Type B pancreatic cell (in vitro differentiated cells): ENCODE measurements at regions not wholly inside any gene's neighbourhood (a gene's known extent, or its start where the extent isn't known, plus 50 kb on each side); places are given as distances from the start of the nearest gene placed in this dataset.

Source experiments
- DNase-seq: peaks from one replicate; pipeline ENCODE4 v3.0.0; 2021; ENCODE audit warnings: mixed read lengths; ENCODE audit not compliant: unreplicated experiment; ENCODE audit errors: extremely low spot score
- H3K27ac Mint-ChIP-seq: 2 replicates; pipeline ENCODE4 v1.8.0; 2021; ENCODE audit warnings: mild to moderate bottlenecking, mixed read lengths
- H3K27me3 Mint-ChIP-seq: 2 replicates; pipeline ENCODE4 v1.8.0; 2021; ENCODE audit warnings: mixed read lengths
- H3K36me3 Mint-ChIP-seq: 2 replicates; pipeline ENCODE4 v1.8.0; 2021; ENCODE audit warnings: mixed read lengths
- H3K4me1 Mint-ChIP-seq: one replicate; pipeline ENCODE4 v1.8.0; 2021; ENCODE audit warnings: mixed read lengths; ENCODE audit not compliant: unreplicated experiment
- H3K4me3 Mint-ChIP-seq: 2 replicates; pipeline ENCODE4 v1.8.0; 2021; ENCODE audit warnings: mild to moderate bottlenecking, mixed read lengths
- H3K9me3 Mint-ChIP-seq: 2 replicates; pipeline ENCODE4 v1.8.0; 2021; ENCODE audit warnings: mixed read lengths
- TF ChIP-seq, protein P1 (sequence below): fragments of 200-600 bp; sonication (generic); conservative IDR thresholded peaks from 2 replicates; pipeline ENCODE4 v1.5.0; 2021; ENCODE audit warnings: antibody characterized with exemption, mild to moderate bottlenecking

DNA sequence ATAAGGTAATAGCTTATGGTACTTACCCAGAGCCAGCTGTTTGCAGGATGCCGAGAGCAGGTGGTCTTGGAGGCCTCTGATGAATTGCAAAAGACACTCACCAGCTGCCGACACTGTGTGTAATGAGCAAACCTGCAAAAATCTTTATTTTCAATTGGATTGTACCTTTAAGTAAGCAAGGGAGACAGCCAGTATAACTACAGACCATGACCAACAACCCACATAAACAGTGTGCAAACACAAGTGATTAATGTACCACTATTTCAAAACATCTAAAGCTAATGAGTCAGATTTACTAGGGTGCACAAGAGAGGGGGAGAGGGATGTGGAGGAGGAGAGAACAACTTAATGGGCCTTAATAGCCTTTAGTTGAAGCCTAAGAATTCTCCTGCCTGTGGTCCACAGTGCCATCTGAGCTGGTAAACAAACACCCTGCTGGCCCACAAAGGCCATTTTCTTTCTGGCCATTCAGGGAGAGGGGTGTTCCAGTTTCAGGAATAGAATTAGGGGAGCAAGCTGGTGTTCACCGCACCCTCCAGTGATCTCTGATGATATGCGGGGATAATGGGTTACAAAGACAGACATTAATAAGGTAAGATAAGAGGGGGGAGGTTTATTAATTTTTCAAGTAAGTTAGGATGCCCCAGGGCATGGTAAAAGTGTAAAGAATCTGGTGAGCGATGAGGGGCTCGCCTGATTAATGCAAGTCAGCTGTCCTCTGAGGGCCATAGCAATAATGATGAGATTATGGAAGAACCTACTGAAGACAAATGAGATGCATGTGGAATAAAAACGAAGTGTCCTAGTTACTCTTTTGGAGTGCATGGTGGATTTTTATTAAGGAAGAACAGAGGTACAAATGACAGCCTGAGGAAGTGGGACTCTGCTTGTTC lies 196.4 kb downstream of the HRH4 start:
- Mint-ChIP-seq H3K27me3 (peaks cover 4% of the 10 kb centered on the region), H3K4me3 (no peak overlapping the region), H3K36me3 (no peaks in the 10 kb centered on the region), H3K9me3 (no peaks in the 10 kb centered on the region), H3K27ac (no peak overlapping the region), H3K4me1 (peaks cover 16% of the 10 kb centered on the region)
- DNase-seq: no peak
- TF ChIP-seq, protein P1, sequence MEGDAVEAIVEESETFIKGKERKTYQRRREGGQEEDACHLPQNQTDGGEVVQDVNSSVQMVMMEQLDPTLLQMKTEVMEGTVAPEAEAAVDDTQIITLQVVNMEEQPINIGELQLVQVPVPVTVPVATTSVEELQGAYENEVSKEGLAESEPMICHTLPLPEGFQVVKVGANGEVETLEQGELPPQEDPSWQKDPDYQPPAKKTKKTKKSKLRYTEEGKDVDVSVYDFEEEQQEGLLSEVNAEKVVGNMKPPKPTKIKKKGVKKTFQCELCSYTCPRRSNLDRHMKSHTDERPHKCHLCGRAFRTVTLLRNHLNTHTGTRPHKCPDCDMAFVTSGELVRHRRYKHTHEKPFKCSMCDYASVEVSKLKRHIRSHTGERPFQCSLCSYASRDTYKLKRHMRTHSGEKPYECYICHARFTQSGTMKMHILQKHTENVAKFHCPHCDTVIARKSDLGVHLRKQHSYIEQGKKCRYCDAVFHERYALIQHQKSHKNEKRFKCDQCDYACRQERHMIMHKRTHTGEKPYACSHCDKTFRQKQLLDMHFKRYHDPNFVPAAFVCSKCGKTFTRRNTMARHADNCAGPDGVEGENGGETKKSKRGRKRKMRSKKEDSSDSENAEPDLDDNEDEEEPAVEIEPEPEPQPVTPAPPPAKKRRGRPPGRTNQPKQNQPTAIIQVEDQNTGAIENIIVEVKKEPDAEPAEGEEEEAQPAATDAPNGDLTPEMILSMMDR: no peak

DNA sequence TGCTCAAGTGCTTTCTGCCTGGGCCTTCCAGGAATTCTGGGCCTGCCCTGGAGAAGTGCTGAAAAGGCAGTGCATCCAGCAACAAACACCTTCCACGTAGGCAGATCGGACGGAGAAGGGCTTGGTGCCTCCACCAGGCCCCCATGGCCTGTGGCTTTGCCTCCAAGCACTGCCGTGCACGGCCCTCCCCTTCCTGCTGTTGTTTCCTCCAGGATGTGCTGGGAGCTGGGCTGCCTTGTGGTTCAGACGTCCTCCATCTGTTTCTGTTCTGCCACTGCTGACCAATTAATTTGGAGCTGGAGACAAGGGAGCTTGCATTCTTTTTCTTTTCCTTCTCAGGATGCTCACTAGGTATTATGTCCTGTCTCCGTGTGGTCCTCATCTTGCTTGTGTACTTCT lies 197.0 kb downstream of the HRH4 start:
- DNase-seq: no peak
- H3K27ac Mint-ChIP-seq: no peak overlapping the region
- no peaks in the 10 kb centered on the region for H3K9me3 Mint-ChIP-seq
- peaks cover 16% of the 10 kb centered on the region for H3K4me1 Mint-ChIP-seq
- TF ChIP-seq, protein P1: no peak
- peaks cover 8% of the 10 kb centered on the region for H3K27me3 Mint-ChIP-seq
- H3K36me3 Mint-ChIP-seq: no peaks in the 10 kb centered on the region
- H3K4me3 Mint-ChIP-seq: no peak overlapping the region

DNA sequence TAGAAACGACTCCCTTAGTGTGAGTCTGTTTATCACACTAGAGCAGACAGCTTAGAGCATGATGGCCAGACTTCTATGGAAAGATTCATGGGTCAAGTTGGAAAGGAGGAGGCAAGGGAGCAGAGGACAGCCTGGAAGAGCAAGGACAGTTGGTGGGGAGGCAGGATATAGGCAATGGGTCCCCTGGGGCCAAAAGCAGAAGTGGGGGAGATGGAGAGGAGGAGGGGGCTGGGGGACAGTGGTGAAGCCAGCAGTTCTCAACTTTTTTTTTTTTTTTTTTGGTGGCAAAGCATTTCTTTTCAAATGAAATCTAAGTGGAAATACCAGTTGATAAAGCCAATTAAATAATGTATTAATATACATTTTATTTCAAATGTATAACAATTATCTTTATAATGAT lies 197.9 kb downstream of the HRH4 start:
- Mint-ChIP-seq H3K9me3 (no peaks in the 10 kb centered on the region), H3K27ac (no peak overlapping the region), H3K4me3 (no peak overlapping the region), H3K27me3 (peaks cover 12% of the 10 kb centered on the region), H3K4me1 (peaks cover 21% of the 10 kb centered on the region), H3K36me3 (no peaks in the 10 kb centered on the region)
- TF ChIP-seq, protein P1: no peak
- no peak for DNase-seq

DNA sequence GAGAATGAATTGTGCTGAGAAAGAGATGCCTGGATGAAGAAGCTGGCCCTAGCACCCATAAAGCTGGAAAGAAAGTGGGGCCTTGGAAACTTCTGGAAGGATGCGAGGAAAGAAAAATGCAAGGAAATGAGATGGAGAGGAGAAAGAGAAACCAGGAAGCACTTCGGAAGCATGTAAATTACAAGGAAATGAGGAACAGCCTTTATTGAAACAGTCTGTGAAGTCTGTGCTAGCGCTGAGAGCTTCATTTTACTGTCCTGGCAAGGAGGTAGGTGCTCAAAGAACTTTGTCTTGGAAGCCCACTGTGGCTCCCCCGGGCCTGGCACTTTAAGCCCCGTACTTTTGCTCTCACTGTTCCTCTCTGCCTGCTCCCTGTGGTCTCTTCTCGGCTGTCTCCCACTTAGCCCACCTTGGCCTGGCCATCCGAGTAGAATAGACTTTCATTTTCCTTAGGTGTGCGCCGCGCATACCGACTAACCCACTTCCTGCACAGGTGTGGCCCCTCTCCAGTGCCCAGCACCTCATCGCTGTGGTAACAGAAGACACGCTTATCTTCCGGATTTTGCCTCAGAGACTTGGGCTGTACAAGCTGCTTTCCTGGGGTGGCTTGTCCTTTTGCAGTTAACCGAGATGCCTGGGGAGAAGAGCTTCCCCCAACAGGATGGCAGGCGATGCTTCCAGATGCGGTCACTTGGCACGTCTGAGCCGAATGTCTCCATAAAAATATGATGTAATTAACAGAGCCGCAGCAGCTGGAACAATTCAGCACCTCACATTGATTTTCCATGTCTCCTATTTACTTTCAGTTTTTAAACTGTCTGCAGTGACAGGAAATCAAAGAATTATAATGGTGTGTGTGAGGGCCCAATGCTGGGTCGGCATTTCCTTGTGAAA lies 199.6 kb downstream of the HRH4 start:
- Mint-ChIP-seq H3K4me1 (peaks cover 21% of the 10 kb centered on the region), H3K9me3 (no peaks in the 10 kb centered on the region), H3K27me3 (peaks cover 20% of the 10 kb centered on the region), H3K4me3 (no peak overlapping the region), H3K36me3 (no peaks in the 10 kb centered on the region), H3K27ac (no peak overlapping the region)
- TF ChIP-seq, protein P1: no peak
- DNase-seq: no peak

DNA sequence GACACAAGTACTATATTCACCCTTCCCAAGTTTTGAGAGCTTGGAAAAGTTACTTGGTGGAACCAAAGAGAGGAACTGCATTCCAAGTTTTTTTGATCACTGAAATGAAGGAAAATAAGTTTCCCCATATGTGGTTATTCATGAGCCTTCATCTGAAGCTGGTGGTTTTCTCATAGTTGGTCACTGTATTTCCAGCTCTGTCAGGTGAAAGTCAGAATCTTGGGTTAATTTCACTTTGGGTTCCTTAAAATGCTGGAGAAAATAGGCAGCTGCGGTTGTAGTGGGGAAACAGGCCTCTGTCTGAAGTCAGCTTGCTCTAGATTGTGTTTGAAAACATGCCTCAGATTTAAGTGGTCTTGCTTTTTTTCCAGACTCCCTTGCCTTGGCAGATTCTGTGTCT lies 200.5 kb downstream of the HRH4 start:
- no peak for DNase-seq
- no peaks in the 10 kb centered on the region for H3K9me3 Mint-ChIP-seq
- H3K4me3 Mint-ChIP-seq: no peak overlapping the region
- TF ChIP-seq, protein P1: no peak
- H3K27me3 Mint-ChIP-seq: peaks cover 22% of the 10 kb centered on the region
- no peak overlapping the region for H3K27ac Mint-ChIP-seq
- H3K4me1 Mint-ChIP-seq: peaks cover 15% of the 10 kb centered on the region
- H3K36me3 Mint-ChIP-seq: no peaks in the 10 kb centered on the region
